ENCODE measurements at regions not wholly inside any gene's neighbourhood (a gene's known extent, or its start where the extent isn't known, plus 50 kb on each side); places are given as distances from the start of the nearest gene placed in this dataset.

- no peak for TF ChIP-seq POLR2A (IDR thresholded peaks at IDR 0.05)
- no peak for TF ChIP-seq CTCF (IDR thresholded peaks at IDR 0.05)
- Histone ChIP-seq H3K27me3 (no peaks in the 10 kb centered on the region), H3K9me3 (no peaks in the 10 kb centered on the region), H3K36me3 (no peaks in the 10 kb centered on the region), H3K4me1 (no peaks in the 10 kb centered on the region), H3K4me3 (no peak overlapping the region), H3K27ac (no peak overlapping the region)
- no peak for DNase-seq
These were observed 452.1 kb upstream of the ASIC2 start for GRCh38 chr17:33745047-33745760.

GRCh38 chr17:33749171-33749570 is 456.1 kb upstream of the ASIC2 start:
- H3K4me3 ChIP-seq: no peak overlapping the region
- H3K4me1 ChIP-seq: no peaks in the 10 kb centered on the region
- H3K36me3 ChIP-seq: no peaks in the 10 kb centered on the region
- TF ChIP-seq CTCF (IDR thresholded peaks at IDR 0.05): no peak
- TF ChIP-seq POLR2A (IDR thresholded peaks at IDR 0.05): no peak
- no peak for DNase-seq
- H3K27ac ChIP-seq: no peak overlapping the region
- no peaks in the 10 kb centered on the region for H3K27me3 ChIP-seq
- H3K9me3 ChIP-seq: no peaks in the 10 kb centered on the region

- Histone ChIP-seq H3K4me1 (no peaks in the 10 kb centered on the region), H3K36me3 (no peaks in the 10 kb centered on the region), H3K4me3 (no peak overlapping the region), H3K9me3 (no peaks in the 10 kb centered on the region), H3K27me3 (no peaks in the 10 kb centered on the region), H3K27ac (no peak overlapping the region)
- DNase-seq: peak in 2 of 3 donors; percentile 35 to 78
- TF ChIP-seq CTCF (IDR thresholded peaks at IDR 0.05) (peak; percentile 68 to 88 (median 77)), POLR2A (IDR thresholded peaks at IDR 0.05) (no peak)
These were observed 458.0 kb upstream of the ASIC2 start for GRCh38 chr17:33750943-33751701.

GRCh38 chr17:33751702-33752065 is 458.6 kb upstream of the ASIC2 start:
- Histone ChIP-seq H3K36me3 (no peaks in the 10 kb centered on the region), H3K4me1 (no peaks in the 10 kb centered on the region), H3K27ac (no peak overlapping the region), H3K9me3 (no peaks in the 10 kb centered on the region), H3K4me3 (no peak overlapping the region), H3K27me3 (no peaks in the 10 kb centered on the region)
- no peak for DNase-seq
- TF ChIP-seq CTCF (IDR thresholded peaks at IDR 0.05): no peak
- TF ChIP-seq POLR2A (IDR thresholded peaks at IDR 0.05): no peak

GRCh38 chr17:33753452-33753851 is 460.4 kb upstream of the ASIC2 start:
- Histone ChIP-seq H3K36me3 (no peaks in the 10 kb centered on the region), H3K4me3 (no peak overlapping the region), H3K27ac (no peak overlapping the region), H3K4me1 (no peaks in the 10 kb centered on the region), H3K9me3 (no peaks in the 10 kb centered on the region), H3K27me3 (no peaks in the 10 kb centered on the region)
- TF ChIP-seq CTCF (IDR thresholded peaks at IDR 0.05) (no peak), POLR2A (IDR thresholded peaks at IDR 0.05) (no peak)
- DNase-seq: no peak

All from Peyer's patch (tissue), 4 donors.